ENCODE measurements at regions not wholly inside any gene's neighbourhood (a gene's known extent, or its start where the extent isn't known, plus 50 kb on each side); places are given as distances from the start of the nearest gene placed in this dataset.
"Not testable (repeated sequence)": the region's sequence is repeated elsewhere in the genome, so short reads cannot be mapped to it uniquely, and the experiment has no call there.

DNA sequence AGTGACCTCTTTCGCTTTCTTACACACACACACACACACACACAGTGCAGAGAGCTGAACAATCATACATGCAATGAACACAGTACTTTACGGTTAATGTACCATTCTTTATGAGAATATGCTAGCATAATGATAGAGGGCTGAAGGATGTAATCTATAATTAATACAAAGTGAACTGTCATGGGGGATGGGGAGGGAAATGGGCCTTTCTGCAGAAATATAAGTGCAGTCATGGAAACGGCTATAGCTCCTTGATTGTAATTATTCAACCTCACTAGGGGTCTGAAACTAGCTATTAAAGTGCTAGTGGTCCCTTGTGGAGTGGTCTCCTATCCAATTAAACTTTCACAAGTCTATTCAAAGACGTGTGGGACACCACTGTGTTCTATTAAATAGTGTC lies 443.2 kb upstream of the FOXG1 start:
- no peak for DNase-seq (ENCODE audit: low read depth in 2 of 2)

DNA sequence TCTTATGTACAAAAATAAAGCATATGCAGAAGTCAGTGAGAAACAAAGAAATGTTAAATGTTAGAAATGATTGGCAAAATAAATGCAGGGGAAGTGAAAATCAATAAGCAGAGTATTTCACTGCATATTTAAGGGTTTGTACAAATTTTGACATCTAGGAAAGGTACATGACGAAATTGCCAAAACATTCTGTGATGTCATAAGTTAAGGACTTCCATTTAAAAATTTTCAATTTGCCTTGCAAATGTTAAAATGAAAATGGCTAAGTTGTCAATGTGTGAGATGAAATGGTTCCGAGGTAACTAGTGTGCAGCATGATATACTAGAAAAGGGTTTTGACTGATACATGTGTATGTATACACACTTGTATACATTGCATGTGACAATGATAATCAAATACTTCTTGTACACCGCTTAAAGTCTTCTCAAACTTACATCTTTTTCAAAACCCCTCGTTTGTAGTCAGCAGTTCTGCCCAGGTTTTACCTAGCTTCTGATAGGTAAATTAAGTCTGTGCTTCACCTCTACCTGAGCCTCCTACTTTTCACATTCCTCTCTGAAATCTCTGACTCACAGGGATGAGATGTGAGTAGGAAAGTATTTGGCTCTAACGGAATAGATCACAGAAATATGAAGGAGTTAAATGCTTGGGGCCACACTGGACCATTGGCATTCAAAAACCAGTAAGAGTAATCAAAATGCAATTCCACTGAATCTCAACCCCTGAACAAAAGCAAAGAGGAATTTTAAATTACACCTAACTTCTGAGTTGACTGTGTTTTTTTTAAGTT lies 442.4 kb upstream of the FOXG1 start:
- no peak for DNase-seq (ENCODE audit: low read depth in 2 of 2)

DNA sequence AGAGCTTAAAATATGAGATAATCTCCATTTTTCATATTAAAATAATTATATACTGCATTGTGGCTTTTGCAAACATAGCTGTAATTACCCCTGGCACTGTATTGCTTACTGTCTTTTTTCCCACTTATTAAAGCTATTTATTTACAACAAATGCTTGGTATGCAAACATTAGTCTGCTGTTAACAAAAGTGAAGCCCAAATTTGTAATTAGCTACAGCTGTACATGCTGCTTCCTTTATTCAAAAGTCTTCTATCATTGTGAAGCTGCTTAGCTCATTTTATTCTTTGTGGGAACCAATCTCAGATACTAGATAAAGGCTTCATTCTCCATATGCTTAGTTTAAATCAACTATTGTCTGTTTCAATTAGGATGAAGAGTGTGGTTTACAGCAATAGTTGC lies 425.8 kb upstream of the FOXG1 start:
- no peak for DNase-seq (ENCODE audit: low read depth in 2 of 2)

DNA sequence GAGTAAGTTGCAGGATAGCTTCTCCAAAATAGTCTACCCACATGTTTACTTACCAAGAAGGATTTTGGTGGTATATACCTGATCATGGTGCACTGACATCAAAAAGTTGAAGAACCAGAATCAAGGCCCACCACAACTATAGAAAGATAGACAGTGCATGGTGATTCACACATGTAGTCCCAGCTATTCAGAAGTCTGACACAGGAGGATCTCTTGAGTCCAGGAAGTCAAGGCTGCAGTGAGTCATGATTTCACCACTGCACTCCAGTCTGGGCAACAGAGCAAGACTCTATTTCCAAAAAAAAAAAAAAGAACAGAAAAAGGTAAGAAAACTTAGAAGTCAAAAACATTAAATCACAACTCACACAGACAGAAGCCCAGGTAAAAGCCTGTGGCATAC lies 422.2 kb upstream of the FOXG1 start:
- no peak for DNase-seq (ENCODE audit: low read depth in 2 of 2)

DNA sequence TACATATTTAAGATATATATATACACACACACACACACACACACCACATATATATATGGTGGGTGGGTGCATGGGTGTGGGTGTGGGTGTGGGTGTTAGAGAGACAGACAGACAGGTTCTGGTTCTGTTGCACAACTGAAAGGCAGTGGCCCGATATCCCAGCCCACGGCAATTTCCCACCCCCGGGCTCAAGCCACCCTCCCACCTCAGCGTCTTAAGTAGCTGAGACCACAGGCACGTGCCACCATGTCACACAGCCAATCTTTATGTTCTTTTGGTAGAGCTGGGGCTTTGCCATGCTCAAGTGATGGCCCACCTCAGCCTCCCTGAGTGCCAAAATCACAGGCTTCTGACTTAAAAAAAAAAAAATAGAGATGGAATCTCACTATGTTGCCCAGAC lies 417.8 kb upstream of the FOXG1 start:
- DNase-seq (ENCODE audit: low read depth in 2 of 2), result no peak

DNA sequence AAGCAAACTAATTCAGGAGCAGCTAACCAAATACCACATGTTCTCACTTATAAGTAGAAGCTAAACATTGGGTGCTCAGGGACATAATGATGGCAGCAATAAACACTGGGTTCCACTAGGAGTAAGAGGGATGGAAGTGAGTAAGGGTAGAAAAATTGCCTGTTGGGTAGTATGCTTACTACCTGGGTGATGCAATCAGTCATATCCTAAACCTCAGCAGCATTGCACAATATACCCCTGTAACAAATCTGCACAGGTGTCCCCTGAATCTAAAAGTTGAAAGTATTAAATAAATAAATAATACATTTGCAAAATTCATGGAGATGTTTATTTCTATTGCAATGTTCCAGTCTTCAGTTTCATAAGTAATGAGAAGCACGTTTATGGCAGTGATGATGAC lies 409.8 kb upstream of the FOXG1 start:
- DNase-seq (ENCODE audit: low read depth in 2 of 2), result no peak

DNA sequence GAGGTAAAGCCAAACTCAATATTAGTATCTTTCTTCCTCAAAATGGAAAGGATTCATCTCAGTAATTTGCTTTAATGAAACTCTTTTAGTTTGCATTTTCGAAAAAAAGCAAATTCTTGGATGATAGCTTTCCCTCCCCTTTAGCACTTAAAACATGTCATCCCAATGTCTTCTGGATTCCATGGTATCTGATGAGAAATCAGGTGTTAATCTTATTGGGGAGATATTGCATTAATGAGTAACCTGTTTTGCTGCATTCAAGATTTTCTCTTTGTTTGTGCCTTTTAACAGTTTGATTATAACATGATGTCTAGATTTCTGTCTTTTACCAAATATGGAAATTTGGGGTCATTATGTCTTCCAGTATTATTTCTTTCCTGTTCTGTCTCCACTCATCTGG lies 405.1 kb upstream of the FOXG1 start:
- no peak for DNase-seq (ENCODE audit: low read depth in 2 of 2)

DNA sequence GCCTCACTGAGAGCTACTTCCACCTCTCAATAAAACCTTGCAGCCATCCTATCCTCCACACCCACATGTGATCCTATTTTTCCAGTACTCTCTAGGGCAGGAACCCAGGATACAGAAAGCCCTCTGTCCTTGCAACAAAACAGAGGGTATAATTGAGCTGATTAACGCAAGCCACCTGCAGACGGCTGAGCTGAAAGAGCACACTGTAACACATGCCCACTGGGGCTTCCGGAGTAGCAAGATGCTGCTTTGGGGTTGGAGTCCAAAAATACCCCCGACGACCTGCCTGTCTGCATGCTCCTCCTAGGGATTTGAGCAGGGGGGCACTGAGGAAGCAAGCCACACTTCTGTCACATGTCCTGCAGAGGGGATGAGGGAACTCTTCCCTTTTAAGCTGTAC lies 401.1 kb upstream of the FOXG1 start:
- no peak for DNase-seq (ENCODE audit: low read depth in 2 of 2)

DNA sequence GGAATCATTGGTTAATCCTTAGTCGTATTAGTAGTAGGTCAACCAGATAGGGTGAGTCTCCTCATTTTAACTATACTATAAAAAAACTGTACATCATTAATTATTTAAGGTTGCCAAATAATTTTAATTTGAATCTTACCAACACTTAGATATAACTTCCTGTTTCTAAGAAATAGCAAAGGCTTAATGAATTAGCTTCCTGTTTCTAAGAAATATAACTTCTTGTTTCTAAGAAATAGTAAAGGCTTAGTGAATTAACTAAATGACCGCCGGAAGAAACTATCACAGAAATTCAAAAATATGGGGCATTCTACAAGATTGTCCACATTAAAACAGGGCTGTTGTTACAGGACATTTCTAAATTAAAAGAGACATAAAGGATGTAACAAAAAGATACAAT lies 392.9 kb upstream of the FOXG1 start:
- no peak for DNase-seq (ENCODE audit: low read depth in 2 of 2)

DNA sequence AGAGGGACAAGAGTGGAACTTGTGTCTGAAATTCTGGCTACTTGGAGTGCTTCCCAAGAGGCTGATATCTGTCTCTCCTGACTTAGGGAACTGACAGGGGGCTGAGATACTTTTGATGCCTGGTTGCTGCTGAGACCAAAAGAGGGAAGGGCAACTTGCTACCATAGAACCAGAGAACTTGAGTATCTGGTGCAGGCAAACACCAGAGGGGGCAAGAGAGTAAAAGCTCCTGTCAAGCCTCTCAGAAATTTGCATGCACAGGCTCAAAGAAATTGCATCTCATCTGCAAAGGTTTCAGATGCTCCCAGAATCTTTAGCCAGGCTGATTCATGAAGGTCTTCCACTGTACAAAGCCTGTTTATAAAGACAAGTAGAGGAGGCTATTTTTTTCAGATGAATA lies 391.3 kb upstream of the FOXG1 start:
- no peak for DNase-seq (ENCODE audit: low read depth in 2 of 2)

DNA sequence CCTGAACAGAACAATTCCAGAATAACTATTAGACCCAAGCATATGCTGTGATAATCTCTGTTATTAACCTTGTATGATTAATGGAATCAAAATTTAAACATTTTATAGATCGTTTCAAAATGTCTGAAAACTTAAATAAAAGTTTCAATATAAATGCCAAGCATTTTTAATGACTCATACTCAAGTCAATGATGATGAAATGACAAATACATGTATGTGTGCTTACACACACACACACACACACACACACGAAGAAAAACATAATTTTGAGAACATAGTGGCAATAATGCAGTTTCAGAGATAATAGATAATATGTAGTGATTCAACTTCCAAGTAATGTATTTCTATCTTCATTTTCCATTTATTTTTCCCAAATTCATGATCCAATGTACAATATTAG lies 384.9 kb upstream of the FOXG1 start:
- DNase-seq (ENCODE audit: low read depth in 2 of 2), result no peak

DNA sequence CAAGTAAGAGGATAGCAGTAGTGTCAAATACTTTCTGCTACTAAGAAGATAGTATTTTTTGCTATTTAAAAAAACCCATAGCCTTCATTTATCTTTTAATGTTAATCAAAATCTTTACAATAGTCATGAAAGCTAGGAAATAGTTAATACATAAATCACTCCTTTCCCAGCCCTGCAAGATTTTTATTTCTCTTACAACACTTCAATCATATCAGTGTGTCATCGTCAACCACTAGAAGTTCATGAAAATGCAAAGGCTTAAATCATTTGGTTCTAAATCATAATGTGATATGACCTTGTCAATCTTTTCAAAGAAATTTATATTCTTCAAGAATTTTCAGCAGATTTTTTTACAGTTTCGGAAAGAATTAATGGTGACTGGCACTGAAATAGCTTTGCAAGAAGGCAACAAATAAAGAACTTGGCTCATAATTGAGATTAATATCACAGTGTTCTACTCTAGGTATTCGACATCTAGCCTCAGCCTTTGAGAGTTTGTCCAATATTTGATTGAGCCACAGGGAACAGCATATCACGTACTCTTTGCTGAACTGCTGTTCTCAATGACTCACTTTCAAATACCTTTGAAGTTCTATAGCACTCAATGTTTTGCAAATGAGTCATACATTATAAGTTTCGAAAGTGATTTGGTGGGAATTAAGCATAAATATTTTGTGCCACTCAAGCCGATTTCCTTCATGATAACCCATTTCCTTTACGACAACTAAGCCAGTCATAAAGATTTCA lies 384.0 kb upstream of the FOXG1 start:
- DNase-seq (ENCODE audit: low read depth in 2 of 2), result no peak

DNA sequence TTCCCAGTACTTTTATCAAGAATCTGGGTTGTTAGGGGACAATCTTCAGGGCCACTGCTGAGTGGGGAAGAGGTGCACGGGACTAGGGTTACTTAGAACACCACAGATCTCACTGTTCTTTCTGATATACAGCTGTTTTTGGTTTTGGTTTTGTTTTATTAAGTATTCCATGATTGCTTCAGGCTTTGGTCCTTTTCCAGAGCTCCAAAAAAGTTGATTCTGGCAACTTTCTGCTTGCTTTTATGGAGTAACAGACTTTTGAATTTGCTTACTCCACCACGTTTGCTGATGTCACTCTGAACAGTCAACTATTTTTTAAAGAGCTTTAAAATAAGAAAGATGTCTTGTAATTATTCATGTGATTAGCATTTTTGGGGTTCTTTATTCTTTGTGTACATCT lies 368.1 kb upstream of the FOXG1 start:
- no peak for DNase-seq (ENCODE audit: low read depth in 2 of 2)

DNA sequence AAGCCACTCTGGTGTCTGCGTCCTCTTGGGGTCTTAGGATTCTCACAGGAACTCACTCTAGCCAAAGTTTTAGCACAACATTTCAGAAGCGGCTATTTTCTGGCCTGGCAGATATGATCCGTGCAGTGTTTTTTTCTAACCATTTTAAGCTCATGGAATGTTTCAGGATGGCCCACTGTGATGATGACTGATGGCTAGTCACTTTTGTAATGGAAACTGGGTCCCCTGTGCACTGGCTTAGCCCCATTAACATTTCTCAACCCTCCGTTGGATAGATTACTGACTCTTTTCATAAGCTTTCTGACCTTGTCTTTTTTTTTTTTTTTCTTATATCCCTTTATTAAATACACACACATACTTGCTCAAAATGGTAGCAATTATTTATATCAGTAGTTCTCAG lies 364.9 kb upstream of the FOXG1 start:
- not testable (repeated sequence) for DNase-seq (ENCODE audit: low read depth in 2 of 2)

DNA sequence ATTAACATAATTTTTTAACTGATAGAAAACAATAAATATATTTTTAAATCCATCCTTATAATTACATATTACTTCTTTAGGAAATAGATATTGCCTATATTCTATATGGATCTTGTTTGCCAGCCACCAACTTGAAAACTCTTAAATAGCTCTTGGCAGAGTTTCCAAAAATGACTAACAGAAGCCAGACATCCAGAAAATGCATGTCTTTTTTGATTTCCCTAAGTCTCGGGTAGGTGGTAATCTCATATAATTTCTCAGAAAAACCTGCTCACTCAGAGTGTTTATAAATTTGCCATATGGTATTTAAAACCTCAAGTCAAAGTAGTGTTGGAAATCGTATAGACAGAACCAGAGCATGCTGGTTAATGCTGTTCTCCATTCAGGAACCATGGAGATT lies 360.4 kb upstream of the FOXG1 start:
- DNase-seq (ENCODE audit: low read depth in 2 of 2), result no peak

DNA sequence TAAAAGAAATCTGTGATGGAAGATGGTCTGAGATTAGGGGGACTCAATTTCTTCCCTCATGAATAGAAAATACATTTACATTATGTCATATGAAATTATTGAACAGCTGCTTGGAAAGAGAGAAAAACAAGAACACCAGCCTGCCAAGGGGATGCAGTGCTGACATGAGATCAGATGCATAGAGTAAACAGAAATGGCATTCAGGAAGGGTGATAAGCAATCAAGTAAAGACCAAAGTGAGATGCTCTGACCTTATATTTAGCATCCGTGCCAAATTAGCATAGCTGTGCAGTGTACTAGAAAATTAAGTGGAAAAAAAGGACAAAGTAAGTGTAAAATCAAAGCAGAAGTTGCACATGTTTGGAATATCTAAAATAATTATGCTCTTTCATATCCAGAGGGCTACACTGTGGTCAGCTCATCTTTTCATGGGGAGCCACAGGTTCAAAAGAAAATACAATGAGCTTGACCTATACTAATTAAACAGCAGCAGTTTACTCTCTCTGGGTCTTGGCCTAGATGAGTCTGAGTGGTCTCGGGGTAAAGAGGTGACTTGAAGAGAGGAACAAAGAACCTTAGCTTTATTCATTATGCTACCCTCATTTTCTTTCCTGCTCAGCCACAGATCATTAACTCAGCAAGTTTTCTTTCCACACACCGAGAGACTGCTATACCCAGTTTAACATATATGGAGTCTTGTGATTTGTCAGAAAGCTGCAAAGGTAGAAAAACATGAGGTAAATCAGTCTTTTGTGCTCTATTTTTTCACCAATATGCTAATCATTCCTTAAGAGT lies 359.4 kb upstream of the FOXG1 start:
- no peak for DNase-seq (ENCODE audit: low read depth in 2 of 2)

DNA sequence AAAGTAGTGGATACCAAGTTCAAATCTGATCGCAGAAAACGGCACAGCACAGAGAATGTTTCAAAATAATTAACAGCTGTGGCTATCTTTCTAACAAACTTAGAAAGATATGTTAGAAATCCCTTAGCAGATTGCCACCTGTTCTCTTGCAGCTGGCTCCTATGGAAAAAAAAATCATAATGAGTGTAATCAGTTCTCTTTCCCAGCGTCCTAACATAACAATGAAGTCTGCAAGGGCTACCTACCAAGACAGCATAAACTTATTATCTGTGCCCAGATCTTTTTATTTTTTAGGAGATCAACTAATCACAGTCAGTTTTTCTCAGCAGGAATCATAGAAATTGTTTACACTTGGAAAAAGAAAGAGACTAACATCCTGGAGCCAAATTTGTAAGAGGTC lies 358.6 kb upstream of the FOXG1 start:
- no peak for DNase-seq (ENCODE audit: low read depth in 2 of 2)

DNA sequence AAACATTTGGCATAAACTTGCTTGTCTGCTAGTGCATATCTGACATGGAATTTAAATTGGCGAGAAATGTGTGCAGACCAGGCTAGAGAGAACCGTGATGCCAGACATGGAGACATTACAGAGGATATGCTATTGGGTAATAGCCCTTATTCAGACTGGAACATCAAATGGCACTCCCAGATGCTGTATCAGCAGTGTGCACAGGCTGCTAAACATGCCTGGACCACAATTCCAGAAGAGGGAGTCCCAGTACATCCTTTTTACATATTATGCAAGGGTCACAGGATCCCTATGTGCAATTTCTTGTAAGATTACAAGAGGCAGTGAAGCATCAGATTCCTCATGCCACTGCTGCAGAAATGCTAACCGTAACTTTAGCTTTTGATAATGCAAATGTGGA lies 354.5 kb upstream of the FOXG1 start:
- DNase-seq (ENCODE audit: low read depth in 2 of 2), result no peak

DNA sequence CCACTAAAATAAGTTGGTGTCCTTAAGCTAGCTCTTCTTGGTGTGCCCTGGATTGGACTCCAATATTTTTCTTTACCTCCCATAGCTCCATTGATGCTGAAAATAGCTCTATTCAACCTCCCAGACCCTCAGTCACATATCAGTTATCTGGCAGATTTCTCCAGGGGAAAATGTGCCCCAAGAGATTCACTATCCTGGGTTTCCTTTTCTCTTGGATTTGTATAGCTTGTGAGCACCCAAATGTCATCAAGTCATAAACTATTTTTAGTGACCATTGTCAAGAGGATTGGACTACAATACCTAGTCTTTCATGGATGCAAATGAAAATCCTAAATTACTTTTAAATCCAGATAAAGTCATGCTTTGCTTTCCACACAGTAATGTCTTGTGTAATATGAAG lies 339.6 kb upstream of the FOXG1 start:
- no peak for DNase-seq (ENCODE audit: low read depth in 2 of 2)

DNA sequence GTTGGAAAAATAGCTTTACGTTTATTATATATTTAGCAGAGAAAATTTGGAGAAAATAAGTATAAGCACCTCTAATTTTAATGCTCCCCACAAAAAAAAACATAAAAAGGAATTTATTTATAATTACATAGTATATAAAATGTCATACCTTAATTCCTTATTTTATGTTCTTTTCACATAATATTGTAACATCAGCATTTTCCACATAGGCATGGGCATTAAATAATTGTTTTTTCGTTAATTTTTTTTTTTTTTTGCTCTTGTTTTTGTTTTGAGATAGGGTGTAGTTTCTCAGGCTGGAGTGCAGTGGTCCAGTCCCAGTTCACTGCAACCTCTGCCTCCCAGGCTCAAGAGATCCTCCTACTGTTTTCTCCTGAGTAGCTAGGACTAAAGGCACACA lies 329.8 kb upstream of the FOXG1 start:
- no peak for DNase-seq (ENCODE audit: low read depth in 2 of 2)

DNA sequence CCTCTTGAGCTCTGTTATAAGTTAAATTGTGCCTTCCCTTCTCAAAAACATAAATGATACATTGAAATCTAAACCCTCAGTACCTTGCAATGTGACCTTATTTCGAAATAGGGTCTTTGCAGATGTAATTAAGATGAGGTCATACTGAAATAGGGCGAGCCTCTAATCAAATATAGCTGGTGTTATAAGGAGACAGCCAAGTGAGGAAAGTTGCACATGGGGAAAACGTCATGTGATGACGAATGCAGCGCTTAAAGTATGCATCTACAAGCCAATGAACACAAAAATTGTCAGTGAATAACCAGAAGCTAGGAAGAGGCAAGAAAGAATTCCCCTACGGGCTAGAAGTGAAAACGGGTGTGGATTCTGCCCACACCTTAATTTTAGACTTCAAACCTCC lies 305.2 kb upstream of the FOXG1 start:
- DNase-seq (ENCODE audit: low read depth in 2 of 2), result no peak

DNA sequence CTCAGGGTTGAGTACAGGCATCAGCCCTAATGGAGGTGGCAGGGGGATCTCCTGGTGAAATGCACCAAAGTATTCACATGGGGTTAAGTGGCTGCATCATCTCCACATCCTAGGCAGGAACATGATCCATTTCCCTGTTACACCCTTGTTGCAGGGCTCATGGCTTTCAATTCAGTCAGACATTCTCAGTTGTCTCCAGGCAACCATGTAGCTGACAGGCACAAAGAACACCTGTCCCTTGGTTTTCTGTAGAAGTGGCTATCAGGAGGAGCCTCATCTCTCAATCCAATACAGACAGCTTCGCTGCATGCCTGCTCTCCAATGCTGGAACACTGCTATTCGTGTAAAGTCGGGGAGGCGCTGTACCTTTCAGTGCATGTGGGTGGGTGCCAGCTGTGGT lies 299.0 kb upstream of the FOXG1 start:
- no peak for DNase-seq (ENCODE audit: low read depth in 2 of 2)
